GM21717 (cell line): ENCODE measurements at regions not wholly inside any gene's neighbourhood (a gene's known extent, or its start where the extent isn't known, plus 50 kb on each side); places are given as distances from the start of the nearest gene placed in this dataset.

Experiments
- ATAC-seq: cut with Tn5 transposase; IDR thresholded peaks from one replicate; pipeline ENCODE4 v1.9.1; 2021; ENCODE audit warnings: mild to moderate bottlenecking, moderate library complexity; ENCODE audit not compliant: unreplicated experiment

DNA sequence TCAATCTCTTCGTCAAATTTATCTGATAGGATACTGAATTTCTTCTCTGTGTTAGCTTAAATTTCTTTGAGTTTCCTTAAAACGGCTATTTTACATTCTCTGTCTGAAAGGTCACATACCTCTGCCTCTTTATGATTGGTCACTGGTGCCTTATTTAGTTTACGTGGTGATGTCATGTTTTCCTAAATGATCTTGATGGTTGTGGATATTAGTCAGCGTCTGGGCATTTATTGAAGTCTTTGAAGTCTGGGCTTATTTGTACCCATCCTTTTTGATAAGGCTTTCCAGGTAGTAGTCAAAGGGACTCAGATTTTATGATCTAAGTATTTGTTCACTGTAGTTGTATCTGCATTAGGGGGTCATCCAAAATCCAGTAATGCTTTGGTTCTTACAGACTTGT lies 1407.5 kb upstream of the LRRTM3 start:
- ATAC-seq, result no peak

DNA sequence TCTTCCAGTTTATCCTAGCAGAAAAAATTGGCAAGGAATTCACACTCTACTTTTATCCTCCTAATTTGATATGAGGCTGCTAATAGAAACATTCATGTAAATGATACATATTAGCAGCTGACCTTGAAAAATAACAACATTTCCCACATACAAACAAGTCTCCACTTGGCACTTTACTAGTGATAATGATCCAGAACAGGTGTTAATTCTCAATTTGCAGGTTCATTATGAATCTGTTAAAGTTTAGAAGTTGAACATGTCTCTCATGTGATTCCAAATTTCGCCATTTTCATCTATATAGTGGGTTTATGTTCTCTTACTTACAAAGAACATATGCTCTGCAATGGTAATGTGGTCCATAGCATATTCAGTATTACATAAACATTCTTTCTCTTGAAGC lies 1396.8 kb upstream of the LRRTM3 start:
- ATAC-seq, result no peak

DNA sequence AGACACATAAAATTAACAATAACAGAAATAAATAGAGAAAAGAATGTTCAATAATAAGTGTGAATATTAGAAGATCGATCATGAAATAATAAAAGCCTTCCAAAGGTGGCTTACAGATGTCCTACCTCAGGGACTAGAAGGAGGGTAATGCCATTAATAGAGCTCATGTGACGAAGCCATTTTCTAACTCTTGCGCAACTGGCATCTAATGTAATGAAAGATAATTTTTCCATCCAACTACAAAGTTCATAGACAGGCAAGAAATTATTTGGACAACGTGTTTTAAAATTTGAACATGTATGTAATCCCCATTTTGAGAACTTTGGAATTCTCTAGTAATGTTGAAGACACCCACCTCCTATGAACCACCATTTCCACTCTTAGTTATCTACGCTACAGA lies 1394.3 kb upstream of the LRRTM3 start:
- no peak for ATAC-seq

DNA sequence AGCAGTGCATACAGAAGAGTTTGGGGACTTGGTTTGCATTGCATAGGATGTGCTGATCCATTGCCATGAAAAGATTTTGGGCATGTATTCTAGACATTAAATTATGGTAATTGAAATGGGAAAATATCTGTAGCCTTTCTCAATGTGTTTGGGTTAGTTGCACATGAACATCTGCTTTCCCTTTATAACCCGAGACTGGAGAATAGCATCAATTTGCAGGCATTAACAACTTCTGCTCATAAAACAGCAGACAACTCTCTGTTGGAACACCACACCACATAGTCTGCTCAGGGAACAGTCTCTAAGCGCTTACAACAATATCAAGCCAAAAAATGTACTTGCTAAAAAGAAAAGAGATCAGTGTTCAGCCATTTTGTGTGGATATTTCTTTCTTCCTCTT lies 1391.1 kb upstream of the LRRTM3 start:
- ATAC-seq, result no peak

DNA sequence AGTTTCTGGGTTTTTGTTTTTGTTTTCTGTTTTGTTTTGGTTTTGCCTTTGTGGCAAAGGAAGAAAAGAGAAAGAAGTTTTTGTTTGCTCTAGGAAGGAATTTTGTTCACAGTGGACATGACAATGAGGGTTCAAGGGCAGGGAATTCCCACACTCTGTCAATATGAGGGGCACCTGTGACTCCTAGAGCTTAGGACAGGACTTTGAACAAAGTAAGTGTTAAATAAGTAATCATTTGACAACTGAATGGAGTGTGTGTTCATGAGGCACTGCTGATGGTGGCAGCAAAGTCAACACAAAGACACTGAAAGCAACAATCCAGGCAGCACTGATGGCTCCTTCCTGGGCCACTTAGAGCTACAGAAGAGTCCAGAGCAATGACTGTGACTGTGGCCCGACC lies 1381.1 kb upstream of the LRRTM3 start:
- no peak for ATAC-seq

DNA sequence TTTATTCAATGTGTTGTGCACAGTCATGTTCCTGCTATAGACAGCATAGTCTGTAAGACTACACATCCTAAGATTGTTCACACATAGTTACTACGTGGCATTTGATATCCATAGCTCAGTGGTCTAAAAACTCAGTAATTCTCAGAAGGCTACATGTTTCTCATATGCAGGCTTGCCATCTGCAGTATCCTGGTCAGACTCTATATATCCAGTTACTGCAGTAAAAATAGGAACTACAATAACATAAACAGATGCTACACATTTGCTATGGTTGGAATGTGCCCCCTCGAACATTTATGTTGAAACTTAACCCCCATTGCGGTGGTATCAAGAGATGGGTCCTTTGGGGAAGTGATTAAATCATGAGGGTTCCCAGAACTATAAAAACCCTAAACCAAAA lies 1377.8 kb upstream of the LRRTM3 start:
- no peak for ATAC-seq

DNA sequence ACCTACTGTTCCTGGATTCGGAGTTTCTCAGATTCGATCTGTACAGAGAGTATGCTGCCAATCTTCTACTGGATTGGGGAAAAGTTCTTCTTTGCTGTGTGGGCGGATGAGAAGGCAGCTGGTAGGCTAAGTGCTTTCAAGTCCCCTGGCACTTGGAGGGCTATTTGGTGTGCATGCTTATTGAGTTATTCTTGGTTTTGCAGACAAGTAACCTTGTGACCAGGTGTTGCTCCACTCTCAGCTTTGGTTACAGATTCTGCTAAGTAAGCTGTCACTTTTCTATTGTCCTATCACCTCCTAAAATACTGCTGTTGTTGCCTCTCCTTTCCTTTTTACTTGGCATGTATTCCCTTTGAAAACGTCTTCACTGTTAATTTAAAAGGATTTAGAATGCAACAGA lies 1375.1 kb upstream of the LRRTM3 start:
- ATAC-seq, result no peak

DNA sequence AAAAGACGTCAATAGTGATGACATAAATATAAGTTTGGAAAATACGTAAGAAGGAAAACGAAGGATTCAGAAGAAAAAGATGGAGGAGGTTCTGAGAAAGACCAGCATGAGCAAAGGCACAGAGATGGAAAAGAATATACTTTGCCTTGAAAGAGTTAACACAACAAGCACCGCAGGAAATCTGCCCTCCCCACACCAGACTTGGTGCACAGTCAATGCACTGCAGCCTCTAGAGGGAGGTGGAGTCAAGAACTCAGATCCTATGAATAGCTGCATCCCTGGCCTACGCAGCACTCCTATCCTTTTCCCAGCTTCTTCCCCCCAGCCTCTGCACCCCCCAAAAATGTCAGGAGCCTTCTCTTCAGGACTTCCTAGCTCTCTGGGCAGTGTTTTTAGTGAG lies 1370.6 kb upstream of the LRRTM3 start:
- no peak for ATAC-seq

DNA sequence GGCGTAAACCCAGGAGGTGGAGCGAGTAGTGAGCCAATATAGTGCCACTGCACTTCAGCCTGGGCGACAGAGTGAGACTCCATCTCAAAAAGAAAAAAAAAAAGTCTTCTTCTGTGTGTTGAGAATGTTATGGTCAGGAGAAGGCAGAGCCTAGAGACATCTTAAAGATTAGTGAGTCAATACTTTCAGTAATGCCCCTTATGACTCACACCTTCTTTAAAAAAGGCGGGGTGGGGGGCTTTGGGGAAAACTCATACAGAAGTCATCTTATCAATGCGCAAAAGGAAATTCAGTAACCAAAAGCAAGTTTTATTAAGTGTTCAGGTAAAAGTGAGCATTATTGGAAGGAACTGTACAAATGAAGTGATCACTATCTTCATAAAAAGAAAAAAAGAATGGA lies 1369.8 kb upstream of the LRRTM3 start:
- no peak for ATAC-seq

DNA sequence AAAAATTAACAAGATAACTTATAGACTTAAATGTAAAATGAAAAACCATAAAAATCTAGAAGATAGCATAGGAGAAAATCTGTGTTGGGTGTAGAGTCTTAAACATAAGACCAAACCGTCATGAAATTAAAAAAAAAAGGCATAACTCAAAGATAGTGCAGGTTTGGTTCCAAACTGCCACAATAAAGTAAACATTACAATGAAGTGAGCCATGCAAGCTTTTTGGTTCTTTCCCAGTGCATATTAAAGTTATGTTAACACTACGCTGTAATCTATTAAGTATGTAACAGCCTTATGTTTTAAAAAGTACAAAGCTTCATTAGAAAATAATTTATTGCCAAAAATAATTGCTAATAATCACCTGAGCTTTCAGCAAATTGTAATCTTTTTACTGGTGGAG lies 1366.5 kb upstream of the LRRTM3 start:
- no peak for ATAC-seq

DNA sequence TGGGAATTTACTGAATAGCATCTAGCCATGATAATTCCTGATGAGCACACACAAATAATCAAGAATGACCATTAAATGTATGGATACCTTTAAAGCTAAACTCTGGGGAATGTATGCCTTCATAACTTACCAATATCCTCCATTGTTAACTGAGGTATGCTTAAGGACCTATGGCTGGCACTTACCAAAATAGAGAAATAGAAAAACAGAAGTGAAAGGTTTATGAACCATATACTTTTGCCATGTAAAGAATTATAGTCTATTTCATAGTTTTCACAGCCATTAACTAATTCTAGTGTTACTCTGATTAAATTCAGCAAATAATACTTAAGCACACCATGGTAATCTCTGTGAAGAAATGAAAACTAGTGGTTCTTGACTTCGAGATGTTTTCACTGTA lies 1360.6 kb upstream of the LRRTM3 start:
- ATAC-seq, result no peak

DNA sequence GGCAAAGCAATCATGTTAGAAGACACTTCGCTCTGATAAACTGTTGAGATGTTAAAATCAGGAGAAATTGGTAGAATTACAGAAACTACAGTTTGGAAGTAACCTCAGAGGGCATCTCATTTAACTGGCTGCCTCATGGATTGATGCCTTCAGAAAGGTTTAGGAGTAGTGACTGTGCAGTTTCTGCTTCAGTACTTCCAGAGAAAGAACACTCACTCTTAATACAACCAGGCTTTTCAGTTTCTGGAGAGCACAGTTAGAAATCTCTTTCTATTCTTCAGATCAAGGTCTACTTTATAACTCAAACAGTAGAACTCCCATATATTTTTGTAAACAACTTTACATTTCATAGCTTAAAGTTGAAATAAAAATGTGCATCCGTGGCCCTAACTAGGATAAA lies 1358.9 kb upstream of the LRRTM3 start:
- ATAC-seq, result no peak

DNA sequence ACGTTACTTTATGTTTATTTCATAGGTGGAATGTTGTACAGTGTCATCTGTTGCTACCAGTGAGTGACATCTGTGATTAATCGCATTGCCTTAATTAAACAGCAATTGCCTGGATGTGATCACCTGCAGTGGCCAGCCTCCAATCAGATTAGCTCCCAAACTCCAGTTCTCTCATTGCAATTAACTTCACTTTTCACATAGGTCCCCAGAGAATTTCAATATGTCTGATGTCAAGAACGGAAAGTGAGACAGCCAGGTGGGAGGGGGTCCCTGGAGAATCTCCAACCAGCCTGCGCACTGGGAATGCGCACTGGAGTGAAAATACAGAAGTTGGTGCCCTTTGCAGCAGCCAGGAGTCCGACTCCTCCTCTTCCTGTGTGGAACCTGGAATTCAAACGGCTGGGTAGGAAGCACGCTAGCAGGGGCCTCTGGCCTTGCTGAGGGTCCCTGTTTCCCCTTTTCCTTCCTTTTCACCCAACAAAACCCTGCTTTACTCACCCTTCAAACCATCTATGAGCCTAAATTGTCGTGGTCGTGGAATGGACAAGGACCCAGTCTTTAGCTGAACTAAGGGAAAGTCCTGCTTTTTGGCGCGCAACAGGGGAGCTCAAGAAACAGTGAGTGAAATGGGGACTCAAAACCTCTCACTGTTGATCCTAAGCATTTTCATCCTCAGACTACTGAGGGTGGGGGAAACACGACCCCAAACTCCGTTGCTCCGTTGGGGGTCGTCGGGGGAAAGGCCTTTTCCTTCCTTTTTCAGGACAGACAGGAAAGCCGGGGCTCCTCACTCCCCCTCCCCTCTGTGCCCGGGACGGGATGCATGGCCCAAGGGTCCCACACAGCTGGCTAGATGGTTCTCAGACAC lies 1355.5 kb upstream of the LRRTM3 start:
- ATAC-seq, result no peak

DNA sequence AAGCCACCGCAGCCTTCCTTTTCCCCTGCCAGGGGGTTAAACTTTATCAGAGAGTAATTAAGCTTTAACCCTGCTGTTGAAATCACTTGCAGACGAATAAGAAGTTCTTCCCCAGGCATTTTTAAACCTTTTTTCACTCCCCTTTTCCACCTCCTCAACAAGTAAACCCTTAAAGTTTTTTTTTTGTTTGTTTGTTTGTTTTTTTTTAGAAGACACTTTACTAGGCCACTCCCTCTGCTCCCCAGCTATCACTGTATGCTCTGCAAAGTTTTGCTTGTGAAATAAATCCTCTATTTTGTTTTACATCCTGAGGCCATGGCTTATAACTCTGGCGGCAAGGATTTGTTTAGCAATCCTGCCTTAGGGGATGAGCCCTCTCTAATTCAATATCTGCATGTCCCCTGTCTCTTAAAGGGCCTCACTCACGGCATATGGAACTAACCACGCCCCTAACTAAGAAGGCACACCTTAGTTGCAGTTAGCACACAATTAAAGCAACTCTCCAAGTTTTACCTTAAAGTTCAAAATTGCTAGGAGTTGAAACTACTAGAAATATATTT lies 1354.7 kb upstream of the LRRTM3 start:
- no peak for ATAC-seq

DNA sequence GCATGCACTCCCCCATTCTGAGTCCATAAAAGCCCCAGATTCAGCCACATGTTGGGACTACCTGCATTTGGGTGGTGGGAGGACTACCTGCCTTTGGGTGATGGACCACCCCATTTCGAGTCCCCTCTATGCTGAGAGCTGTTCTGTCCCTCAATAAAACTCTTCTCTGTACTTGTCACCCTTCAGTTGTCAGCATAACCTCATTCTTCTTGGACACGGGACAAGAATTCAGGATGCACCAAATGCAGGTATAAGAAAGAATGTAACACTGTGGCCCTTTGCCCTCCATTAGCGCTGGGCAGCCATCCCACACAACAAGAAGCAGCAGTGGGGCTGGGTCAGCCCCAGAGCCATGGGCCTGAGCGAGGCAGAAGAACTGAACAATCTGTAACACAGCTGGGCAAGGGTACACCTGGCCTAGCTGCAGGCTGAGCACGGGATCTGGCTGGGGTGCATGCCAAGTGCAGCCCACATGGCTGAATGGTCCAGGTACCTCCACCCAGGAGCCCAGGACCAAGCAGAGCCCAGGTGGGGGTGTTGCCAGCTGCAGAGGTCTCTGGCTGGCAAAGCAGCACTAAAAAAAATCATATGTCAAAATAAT lies 1344.3 kb upstream of the LRRTM3 start:
- ATAC-seq, result no peak

DNA sequence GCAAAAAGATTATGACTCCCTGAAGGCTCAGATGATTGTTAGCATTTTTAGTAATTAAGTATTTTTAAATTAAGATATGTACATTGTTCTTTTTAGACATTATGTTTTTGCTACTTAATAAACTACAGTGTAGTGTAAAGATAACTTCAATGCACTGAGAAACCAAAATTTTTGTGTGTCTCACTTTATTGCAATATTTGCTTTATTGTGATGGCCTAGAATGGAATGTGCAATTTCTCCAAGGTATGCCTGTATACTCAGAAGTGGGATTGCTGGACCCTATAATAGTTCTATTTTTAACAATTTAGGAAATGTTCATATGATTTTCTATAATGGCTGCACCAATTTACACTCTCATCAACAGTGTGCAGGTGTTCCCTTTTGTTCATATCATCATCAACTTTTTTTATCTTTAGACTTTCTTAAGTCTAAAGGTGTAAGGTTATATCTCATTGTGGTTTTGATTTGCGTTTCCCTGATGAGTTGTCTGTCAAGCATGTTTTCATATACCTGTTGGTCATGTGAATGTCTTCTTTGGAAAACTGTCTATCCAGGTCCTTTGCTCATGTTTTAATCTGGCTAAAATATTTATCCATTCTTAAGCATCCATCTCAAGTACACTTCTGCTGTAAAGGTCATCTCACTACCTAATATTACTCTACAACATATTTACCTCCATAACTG lies 1323.5 kb upstream of the LRRTM3 start:
- no peak for ATAC-seq

DNA sequence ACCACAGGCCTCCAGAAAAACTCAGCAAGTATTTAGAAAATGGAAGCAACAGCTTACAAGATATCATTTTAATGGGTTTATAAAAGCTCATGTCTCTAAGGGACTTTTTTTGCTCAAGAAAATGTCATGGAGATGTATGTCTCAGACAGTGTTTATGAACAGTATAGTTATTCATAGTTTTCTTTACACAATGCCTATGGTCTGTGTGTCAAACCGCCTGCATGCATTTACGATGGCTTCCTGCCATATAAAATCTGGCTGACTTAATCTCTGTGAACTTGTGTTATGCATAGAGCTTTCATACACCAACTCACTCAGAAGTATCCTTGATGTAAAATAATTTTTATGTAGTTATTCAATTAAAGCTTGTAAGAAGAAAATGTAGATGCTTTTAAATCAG lies 1314.2 kb upstream of the LRRTM3 start:
- ATAC-seq, result no peak

DNA sequence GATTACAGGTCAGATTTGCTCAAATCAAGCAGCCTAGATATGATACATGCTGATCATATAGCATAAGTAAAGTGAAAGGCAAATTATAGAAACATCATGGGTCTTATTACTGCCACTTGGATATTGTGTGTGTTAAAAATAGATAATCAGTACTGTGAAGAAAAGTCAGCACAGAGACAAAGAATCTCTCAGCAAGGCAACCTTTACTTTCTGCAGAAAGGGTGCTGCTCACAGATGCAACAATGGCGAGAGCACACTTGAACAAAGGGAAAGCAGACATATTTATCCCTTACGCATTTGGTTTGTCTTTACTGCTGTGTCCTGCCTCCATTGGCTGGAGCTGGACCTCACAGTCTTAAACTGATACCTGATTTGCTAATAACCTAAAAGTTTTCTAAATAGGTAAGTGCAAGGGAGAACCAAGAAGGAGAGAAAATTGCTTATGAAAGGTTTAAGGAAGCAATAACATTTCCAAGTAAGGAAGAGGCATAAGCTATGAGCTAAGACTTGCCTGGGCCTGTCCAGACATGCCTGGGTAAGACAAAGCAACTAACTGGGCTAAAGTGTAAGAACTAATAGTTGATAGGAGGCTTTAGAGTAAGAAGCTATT lies 1310.8 kb upstream of the LRRTM3 start:
- ATAC-seq, result no peak

DNA sequence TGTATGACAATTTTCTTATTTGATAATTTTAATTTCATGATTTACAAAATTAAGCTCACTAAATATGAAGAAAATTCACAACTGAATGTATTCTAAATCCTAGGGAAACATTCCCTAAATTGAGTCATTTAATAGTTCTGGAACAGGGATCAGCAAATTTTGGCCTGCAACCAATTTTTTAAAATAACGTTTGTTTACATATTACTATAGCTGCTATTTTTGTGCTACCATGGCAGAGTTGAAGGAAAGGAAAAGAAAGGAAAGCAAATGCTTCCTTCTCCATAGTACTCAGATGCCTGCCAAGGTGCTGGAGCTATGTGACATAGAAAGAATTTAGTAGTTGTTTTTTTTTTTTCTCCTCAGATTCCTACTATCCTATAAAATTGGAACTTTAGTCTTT lies 1307.7 kb upstream of the LRRTM3 start:
- ATAC-seq, result no peak

DNA sequence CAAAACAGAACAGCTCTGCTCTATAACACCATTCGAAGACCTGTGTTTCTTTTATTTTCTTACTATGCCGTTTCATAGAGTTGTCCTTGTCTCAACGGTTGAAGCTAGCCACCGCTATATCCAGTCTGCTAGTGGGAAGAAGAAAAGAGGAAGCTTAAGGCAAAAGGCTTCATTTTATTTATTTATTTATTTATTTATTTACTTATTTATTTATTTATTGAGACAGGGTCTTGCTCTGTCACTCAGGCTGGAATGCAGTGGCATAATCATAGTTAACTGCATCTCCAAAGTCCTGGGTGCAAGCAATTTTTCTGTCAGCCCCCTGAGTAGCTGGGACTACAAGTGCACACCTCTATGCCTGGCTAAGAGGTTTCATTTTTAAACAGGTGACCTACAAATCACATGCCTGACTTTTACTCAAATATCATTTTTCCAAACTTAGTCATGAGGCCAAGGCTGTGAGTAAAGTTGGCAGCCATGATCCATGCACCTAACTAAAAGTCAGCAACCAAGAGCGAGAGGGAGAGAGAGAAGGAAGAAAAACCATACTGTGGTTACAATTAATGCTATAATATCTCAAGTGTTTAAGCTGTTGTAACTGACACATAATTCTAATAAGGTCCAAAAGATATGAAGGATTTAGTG lies 1305.3 kb upstream of the LRRTM3 start:
- no peak for ATAC-seq

DNA sequence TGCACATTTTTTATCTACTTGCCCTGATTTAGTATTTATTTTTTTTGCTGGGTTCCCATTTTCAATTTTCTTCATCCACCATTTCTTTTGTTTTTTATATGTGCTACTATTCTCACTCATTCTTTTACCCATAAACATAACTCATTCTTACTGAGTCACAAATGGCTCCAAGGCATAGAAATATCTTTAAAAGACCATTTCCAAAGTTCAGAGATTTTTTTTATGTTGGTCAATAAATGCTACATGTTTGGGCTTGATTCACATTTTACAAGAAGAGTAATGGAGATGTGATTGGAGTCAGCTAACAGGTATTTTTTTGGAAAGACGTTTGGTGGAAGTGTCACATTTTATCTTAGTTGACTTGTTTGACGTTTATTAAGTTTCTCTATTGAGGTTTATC lies 1303.2 kb upstream of the LRRTM3 start:
- no peak for ATAC-seq
